GM03348 (cell line): ENCODE measurements at regions not wholly inside any gene's neighbourhood (a gene's known extent, or its start where the extent isn't known, plus 50 kb on each side); places are given as distances from the start of the nearest gene placed in this dataset.

Source experiments
- DNase-seq: peaks from one replicate; pipeline ENCODE4 v3.0.0; 2012; ENCODE audit warnings: low spot score

DNA sequence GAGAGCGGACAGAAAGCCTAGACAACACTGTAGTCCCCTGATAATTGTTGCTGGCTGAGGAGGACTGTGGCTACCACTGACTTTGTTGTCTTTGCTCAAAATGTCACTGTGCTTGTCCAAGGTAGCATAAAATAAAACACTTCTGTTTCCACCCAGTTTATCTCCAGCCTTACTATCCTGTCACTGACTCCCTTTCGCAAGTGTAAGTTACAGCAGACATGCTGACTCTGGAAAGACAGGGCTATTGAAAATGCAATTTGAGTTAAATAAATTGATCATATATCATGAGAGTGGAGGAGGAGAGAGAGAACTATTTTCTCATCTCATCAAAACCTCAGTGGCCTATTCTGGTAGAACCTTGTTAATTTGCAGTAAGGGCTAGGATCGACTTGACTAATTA, 138.0 kb upstream of the KIRREL3 start:
- no peak for DNase-seq

DNA sequence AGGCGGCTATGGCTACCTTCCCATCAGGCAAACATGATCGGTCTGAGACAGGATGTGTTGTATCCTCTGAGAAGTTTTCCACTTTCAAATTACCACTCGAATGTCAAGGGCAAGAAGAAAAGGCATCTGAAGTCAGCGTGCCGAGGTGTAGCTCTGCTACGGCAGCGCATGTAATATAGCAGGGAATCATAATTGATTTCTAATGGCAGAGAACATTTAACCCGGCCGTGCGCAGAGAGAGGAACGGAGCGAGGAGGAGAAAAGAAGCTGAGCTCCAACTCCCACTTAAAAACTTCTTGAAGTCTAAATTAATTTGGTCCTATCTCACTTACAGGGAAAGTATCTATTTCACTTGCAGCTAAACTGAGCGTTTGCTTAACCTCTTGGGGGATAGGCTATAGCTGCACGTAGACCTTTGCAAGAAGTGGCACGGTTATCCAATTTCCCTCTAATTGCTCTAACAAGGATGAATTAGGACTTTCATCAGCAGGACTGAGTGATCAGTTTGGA, 137.3 kb upstream of the KIRREL3 start:
- no peak for DNase-seq

DNA sequence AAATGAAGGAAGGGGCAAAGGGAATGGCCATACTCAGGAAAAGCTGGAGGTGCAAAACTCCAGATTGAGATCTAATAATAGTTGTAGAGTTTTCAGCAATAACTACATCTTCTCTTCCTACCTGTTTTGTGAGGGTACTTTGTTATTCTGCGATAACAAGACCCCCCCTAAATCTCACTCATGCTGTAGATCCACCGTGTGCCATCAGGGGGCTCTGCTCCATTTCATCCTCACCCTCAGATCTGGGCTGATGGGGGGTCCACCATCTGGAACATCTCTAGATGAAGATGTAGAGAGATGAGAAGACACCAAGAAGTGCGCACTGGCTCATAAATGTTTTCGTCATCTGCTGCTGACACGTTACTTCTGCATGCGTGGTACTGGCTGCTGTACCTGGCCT, 135.9 kb upstream of the KIRREL3 start:
- DNase-seq: no peak

- DNase-seq: no peak
These were observed 134.7 kb upstream of the KIRREL3 start for GRCh38 chr11:127135256-127135655.

DNA sequence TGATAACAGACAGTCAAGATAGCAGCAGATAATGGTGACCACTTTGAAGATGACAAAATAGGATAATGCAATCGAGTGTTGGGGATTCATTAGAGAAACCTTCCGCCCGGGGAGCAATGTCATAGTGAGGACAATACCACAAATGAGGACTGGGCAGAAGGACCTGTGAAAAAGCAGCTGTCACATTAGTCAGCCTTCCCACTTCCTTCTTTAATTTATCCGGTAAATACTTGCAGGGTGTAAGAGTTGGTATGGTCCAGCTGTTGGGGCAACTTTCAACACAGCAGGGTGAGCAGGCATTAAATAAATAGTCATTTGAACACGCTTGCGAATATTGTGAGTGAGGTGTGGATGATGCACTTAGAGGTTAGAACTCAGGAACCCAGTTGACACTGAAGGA, 132.5 kb upstream of the KIRREL3 start:
- DNase-seq: no peak

DNA sequence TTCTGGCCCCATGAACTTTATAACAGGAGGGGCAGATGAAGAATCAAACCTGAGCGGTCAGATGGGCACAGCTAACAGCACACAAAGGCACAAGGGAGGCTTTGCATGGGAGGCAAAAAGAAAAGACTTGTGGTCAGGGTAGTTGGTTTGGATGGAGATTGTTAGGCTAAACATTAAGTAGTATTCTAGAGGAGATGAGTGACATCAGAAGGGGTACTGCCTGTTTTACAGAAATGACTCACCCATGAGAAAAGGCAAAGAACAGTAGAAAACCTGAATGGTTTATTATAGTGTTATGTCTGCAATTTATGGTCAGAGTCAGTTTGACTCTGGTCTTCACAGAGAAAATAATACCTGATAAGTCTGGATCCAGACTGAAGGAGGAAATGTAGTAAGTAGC, 129.8 kb upstream of the KIRREL3 start:
- no peak for DNase-seq

DNA sequence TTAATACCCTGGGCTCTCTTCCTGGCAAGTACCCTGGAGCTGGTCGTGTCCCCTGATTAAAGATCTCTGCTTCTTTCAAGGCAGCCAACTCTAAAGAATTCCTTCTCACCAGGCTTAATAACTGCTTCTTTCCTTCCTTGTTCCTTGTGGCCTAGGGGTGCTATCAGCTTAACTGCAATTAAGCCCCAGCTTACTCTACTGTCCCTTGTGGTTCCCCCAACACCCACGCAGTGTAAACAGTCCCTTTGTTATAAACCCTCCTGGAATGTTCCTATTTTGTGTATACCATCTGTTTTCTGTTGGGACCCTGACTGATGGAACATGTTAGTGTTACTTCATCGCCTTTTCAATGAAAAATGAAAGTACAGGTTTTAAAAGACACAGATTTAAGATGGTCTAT, 126.4 kb upstream of the KIRREL3 start:
- DNase-seq: no peak

DNA sequence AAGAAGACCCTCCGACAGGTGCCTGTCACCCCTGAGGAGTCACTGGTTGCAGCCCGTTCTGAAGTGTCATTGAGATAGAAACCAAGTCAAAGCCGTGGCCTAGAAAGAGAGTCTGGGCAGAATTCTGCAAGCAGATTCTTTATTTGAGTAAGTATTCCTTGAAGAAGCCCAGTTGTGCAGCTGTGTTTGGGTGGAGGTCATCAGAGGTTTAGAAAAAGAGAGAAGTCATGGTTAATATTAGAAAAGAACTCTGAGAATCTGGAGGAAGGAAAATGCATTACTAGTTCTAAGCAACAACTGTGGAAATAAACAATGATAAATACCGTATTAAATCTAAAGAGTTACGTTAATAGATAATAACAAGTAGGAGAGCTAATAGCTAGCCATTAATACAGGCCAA, 118.8 kb upstream of the KIRREL3 start:
- DNase-seq: no peak

DNA sequence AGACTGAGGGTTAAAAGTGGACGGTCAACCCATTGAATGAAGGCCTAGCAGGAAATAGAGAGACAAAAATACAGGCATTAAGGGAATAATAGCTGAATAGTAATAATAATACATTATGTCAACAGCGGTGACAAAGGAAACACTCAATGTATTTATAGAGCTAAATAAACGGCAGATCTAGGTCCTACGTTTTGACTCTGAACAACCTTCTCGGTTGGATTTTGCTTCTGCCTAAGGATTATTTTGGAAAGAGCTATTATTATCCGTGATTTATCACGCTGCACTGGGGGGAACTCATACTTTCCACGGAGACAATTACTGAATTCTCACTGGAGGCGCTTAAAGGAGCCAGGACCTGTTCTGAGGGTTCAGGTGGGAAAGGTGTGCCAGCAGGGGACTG, 118.2 kb upstream of the KIRREL3 start:
- no peak for DNase-seq

GRCh38 chr11:127117231-127117739, 116.7 kb upstream of the KIRREL3 start:
- DNase-seq: no peak

- no peak for DNase-seq
These were observed 115.3 kb upstream of the KIRREL3 start for GRCh38 chr11:127115844-127116243.

- no peak for DNase-seq
These were observed 113.5 kb upstream of the KIRREL3 start for GRCh38 chr11:127114035-127114434.

- DNase-seq: no peak
These were observed 110.0 kb upstream of the KIRREL3 start for GRCh38 chr11:127110542-127110941.

- DNase-seq: no peak
These were observed 109.4 kb upstream of the KIRREL3 start for GRCh38 chr11:127109796-127110480.

- DNase-seq: no peak
These were observed 108.3 kb upstream of the KIRREL3 start for GRCh38 chr11:127108838-127109237.

GRCh38 chr11:127106938-127107337, 106.4 kb upstream of the KIRREL3 start:
- DNase-seq: no peak

DNA sequence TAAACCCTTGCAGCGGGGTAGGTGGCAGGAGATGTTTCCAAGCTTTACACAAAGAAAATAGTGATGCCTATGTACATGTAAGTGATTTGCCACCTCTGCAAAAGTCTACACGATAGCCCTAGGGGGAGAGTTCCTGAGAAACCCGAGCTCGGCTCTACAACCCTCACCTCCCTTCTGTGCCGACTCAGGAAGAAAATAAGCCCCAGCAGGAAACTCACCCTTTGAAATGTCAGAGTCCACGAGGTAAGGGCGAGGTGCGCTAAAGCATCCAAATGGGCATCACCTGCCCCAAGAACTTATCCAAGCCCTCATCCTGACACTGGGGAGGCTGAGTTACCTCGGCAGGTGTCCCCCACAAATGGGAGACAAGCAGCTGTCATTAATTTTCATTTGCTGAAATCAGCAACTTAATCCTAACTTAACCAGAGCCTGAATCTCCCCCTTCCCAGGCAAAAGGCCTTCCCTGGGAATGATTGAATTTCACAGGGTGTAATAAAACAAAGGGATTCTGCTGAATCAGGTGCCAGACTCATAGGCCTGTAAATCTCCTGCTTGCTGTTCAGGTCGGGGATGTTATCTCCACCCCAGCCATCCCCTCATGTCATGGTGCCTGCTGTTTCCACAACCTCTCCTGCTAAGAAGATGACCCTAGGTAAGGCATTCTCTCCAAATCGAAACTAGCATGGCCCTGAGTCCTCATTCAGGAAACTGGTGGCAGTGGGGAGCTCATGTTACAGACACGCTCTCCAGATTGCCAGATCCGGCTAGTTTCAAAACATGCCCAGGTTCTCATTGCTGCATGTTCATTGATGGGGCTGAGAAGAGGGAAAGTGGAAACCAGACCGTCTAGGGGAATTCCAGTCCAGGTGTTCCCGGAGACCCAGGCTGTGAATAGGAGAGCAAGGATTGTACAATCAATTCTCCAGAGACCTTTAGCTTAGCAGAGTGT, 105.3 kb upstream of the KIRREL3 start:
- peak; percentile 39 for DNase-seq

DNA sequence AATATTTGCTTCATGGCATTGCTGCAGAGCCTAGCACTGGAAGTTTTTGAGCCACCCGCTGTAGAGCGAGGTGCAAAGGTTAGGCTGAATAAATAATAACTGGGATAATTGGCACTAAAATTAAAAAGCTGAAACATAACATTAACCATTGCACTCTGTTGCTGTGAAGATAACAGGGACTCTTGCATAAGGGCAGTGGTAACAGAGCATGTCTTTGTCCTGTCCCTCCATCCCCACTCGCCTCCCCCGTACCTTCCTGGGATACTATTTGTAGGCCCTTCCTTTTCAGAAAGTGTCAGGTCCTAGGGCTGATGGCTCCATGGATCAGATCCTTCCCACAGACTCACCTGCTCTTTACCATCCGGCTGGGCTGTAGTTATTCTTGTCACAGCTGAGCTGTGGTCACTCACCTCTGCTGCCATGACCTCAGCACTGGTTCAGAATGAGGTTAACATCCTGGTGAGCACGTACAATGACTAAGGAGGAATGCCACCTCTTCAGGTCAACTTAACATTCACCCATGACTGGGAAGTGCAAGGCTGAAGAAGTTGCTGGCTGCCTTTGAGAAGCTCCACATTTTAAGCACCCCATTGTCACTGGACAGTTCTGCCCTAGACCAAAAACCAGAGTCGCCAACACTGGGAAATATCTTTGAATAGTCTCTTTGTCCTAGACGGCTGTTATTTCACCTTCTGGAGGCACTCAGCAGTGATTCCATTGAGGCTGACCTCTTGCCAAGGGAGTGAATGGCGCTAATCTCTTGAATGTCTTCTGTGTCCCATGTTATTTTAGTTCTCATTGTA, 103.2 kb upstream of the KIRREL3 start:
- DNase-seq: no peak

DNA sequence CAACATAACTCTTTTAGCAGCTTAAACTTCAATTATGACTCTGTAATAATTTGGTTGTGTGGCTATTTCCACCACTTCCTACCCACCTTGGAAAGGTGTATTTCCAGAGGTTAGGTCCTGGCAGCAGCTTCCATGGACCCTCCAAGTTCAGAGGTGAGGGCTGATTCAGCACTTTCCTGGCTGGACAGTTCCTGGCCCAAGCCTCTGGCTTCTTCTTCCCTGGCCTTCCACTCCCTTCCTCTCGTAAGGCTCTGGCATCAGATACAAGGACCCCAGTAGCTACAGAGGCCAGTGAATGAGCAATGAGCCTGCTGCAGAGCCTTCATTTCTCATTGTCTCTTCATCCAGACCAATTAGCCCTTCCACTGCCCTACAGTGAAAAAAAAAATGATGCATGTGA, 98.1 kb upstream of the KIRREL3 start:
- DNase-seq: no peak

GRCh38 chr11:127080735-127081134, 80.2 kb upstream of the KIRREL3 start:
- no peak for DNase-seq

- DNase-seq: no peak
These were observed 75.2 kb upstream of the KIRREL3 start for GRCh38 chr11:127075758-127076157.

- DNase-seq: peak; percentile 76
These were observed 73.7 kb upstream of the KIRREL3 start for GRCh38 chr11:127074151-127074761.
